DMS153 (cell line): ENCODE measurements at regions not wholly inside any gene's neighbourhood (a gene's known extent, or its start where the extent isn't known, plus 50 kb on each side); places are given as distances from the start of the nearest gene placed in this dataset.

ENCODE experiments used
- DNase-seq: peaks from one replicate; lab custom pipeline; 2025; lab: John Stamatoyannopoulos, UW

- no peak for DNase-seq
These were observed 944.4 kb downstream of the PDHA2 start for GRCh38 chr4:96784336-96784735.

GRCh38 chr4:96786306-96786705, 946.4 kb downstream of the PDHA2 start:
- DNase-seq: peak; percentile 27

- DNase-seq: no peak
These were observed 947.9 kb downstream of the PDHA2 start for GRCh38 chr4:96787766-96788165.

GRCh38 chr4:96809563-96809962, 969.7 kb downstream of the PDHA2 start:
- no peak for DNase-seq

- no peak for DNase-seq
These were observed 987.2 kb downstream of the PDHA2 start for GRCh38 chr4:96827086-96827485.

- DNase-seq: no peak
These were observed 993.9 kb downstream of the PDHA2 start for GRCh38 chr4:96833831-96834230.

GRCh38 chr4:96835991-96836390, 996.1 kb downstream of the PDHA2 start:
- DNase-seq: no peak

- DNase-seq: no peak
These were observed 999.5 kb downstream of the PDHA2 start for GRCh38 chr4:96839441-96839840.

- no peak for DNase-seq
These were observed 1001.9 kb downstream of the PDHA2 start for GRCh38 chr4:96841801-96842200.

- no peak for DNase-seq
These were observed 1005.1 kb downstream of the PDHA2 start for GRCh38 chr4:96844858-96845490.

- DNase-seq: no peak
These were observed 1005.9 kb downstream of the PDHA2 start for GRCh38 chr4:96845819-96846218.

GRCh38 chr4:96874657-96875056, 1034.8 kb downstream of the PDHA2 start:
- no peak for DNase-seq

GRCh38 chr4:96879527-96879926, 1039.6 kb downstream of the PDHA2 start:
- no peak for DNase-seq

- DNase-seq: no peak
These were observed 1048.0 kb downstream of the PDHA2 start for GRCh38 chr4:96887857-96888256.

GRCh38 chr4:96894621-96895020, 1054.7 kb downstream of the PDHA2 start:
- DNase-seq: no peak

- no peak for DNase-seq
These were observed 1055.9 kb downstream of the PDHA2 start for GRCh38 chr4:96895826-96896225.

- DNase-seq: no peak
These were observed 1072.8 kb downstream of the PDHA2 start for GRCh38 chr4:96912716-96913115.

GRCh38 chr4:96913441-96914080, 1073.7 kb downstream of the PDHA2 start:
- no peak for DNase-seq

GRCh38 chr4:96916711-96917110, 1076.8 kb downstream of the PDHA2 start:
- peak; percentile 18 for DNase-seq

GRCh38 chr4:96936886-96937285, 1097.0 kb downstream of the PDHA2 start:
- DNase-seq: no peak

- DNase-seq: no peak
These were observed 1106.7 kb downstream of the PDHA2 start for GRCh38 chr4:96946552-96946951.

- DNase-seq: no peak
These were observed 1112.7 kb downstream of the PDHA2 start for GRCh38 chr4:96952610-96953009.

GRCh38 chr4:96955226-96955625, 1115.3 kb downstream of the PDHA2 start:
- no peak for DNase-seq

- DNase-seq: no peak
These were observed 1115.8 kb downstream of the PDHA2 start for GRCh38 chr4:96955691-96956090.
